Limb (tissue), 2 donors: ENCODE measurements at regions not wholly inside any gene's neighbourhood (a gene's known extent, or its start where the extent isn't known, plus 50 kb on each side); places are given as distances from the start of the nearest gene placed in this dataset.
"Not testable (repeated sequence)": the region's sequence is repeated elsewhere in the genome, so short reads cannot be mapped to it uniquely, and the experiment has no call there.

Experiments
- DNase-seq, 2 donors: peaks; one replicate each; pipeline ENCODE4 v3.0.0-alpha.2; 2016; ENCODE audit errors: extremely low spot score in 2 of 2

DNA sequence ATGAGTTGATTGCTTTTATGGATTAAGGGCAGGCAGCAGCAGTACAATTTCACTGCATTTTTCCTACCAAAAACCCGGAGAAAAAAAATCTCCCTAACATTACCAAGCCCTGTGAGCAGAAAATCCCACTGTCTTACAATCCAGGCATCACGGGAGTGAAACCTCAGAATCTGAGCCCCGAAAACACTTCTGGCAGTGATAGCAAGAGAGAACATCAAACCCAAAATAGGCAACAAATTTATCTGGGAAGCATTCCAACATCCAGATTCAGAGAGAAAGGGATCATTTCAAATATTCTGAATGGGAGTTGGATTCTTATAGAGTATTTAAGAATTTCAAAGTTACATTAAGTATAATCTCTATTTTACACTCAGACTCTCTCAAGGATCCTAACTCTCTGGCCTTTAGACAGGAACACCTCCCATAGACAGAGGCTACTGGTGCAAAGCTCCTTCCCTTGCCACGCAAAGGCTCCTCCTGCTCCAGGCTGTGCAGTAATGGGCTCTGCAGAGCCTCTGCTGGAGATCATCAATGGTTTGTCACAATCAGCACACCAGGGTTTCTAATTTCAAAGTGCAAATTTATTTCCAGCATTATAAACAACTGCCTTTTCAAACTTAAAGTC lies 256.9 kb downstream of the PARM1 start:
- DNase-seq, result peak in 1 of 2 donors; percentile 11

- no peak for DNase-seq
Observed at GRCh38 chr4:75180790-75181776, 248.2 kb downstream of the PARM1 start.

- DNase-seq, result no peak
Observed at GRCh38 chr4:75180217-75180616, 247.3 kb downstream of the PARM1 start.

- DNase-seq, result no peak
Observed at GRCh38 chr4:75179510-75179909, 246.6 kb downstream of the PARM1 start.

DNA sequence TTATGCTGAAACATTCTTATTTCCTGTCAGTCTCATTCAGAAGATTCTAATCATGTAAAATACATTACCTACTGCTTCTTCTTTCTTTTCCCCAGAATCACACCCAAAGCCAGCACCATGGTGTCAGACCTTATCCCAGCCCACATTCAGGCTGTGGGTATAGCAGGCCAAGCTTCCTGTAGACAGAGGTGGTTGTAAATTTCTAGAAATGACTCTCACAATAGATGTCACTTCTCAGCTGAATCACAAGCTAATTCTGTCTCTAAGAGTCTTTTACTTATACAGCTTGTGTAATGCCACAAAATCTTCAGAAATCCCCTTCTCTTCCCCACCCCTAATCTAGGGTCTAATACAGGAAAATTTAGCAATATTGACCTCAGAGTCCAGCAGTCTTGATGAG lies 239.6 kb downstream of the PARM1 start:
- DNase-seq, result no peak

- DNase-seq, result peak in 1 of 2 donors; percentile 80
Observed at GRCh38 chr4:75169427-75169826, 236.5 kb downstream of the PARM1 start.

GRCh38 chr4:75169020-75169419 lies 236.1 kb downstream of the PARM1 start:
- no peak for DNase-seq

GRCh38 chr4:75168548-75168947 lies 235.6 kb downstream of the PARM1 start:
- DNase-seq, result no peak

DNA sequence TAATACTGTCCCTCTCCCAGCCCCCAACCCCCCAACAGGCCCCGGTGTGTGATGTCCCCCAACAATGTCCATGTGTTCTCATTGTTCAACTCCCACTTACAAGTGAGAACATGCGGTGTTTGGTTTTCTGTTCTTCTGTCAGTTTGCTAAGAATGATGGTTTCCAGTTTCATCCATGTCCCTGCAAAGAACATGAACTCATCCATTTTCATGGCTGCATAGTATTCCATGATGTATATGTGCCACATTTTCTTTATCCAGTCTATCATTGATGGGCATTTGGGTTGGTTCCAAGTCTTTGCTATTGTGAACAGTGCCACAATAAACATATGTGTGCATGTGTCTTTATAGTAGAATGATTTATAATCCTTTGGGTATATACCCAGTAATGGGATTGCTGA lies 232.2 kb downstream of the PARM1 start:
- DNase-seq, result not testable (repeated sequence)

DNA sequence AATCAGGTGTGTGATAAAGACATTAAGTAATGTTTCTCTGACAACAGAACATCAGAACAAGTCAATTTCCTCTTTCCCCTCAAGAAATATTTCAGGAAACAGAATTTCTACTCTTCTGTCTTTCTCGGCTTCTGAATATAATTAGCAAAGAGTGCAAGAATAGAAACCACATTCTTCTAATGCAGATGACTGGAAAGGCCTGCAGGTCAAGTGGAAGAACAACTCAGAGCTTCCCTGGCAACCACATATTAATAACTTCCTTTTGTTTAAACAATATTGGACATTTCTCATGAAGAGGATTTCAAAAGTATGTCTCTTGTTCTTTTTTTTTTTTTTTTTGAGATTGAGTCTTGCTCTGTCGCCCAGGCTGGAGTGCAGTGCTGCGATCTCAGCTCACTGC lies 225.5 kb downstream of the PARM1 start:
- DNase-seq, result no peak

DNA sequence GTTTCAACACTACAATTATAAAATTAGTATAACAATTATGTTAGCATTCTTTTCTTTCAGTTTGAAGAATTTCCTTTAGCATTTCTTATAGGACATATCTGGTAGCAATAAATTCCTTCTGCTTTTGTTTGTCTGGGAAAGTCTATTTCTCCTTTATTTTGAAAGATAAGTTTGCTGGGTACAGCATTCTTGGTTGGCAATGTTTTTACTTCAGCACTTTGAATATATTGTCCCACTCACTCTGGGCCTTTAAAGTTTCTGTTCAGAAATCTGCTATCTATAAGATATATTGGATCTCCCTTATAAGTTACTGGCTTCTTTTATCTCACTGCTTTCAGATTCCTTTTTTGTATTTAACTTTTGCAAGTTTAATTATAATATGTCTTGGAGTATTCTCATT lies 222.1 kb downstream of the PARM1 start:
- DNase-seq, result no peak

DNA sequence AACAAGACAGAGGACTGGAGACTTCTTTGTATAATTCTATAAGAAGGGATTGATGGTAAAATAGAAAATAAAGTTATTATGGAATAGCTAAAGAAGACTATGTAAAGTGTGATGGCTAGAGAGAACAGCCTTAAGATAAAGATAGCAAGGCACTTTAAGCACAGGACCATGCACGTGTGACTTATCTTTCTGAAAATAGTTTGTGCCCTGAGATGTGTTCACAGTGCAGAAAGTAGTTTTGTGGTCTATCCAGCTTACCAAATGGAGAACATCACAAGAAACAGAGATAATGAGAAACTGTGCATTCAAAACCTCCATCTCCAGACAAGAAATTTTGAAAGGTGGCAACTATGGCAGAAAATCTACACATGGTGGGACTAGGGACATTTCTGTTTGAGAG lies 213.3 kb downstream of the PARM1 start:
- no peak for DNase-seq

GRCh38 chr4:75144475-75144874 lies 211.6 kb downstream of the PARM1 start:
- DNase-seq, result no peak

DNA sequence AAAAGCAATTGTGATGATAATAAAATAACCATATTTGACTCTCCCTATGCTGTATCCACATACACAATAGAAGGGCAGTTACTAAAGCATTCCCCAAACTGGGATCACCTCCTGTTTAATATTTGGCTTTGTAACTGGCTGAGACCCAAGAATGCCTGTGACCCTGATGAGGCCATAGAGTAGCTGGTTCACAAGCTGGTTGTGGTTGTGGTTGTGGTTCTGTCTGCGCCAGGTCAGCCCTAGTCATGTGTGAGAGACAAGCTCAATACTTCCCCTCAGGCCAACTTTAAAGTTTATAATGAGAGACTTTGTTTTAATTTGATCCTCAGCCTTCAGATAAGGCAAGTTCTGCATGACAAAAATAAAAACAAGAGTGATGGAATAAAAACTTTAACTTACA lies 209.9 kb downstream of the PARM1 start:
- no peak for DNase-seq

DNA sequence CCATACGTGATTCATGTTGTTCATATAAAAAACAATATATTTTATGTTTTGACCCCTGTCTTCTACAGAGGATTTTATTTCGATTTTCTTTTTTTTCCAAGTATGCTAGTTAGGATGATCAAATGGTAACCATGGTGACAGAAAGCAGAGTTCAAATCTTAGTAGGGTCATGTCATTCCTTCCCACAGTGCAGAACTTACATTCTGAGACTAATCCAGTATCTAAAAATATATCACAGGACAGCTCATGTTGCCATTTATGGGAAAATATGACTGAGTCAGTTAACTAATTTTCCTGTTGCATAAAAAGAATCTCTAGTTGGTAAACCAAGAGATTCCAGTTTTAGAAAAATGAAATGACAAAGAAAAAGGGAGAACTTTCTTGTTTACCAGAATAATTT lies 209.5 kb downstream of the PARM1 start:
- no peak for DNase-seq

GRCh38 chr4:75141162-75141561 lies 208.2 kb downstream of the PARM1 start:
- no peak for DNase-seq

GRCh38 chr4:75137302-75137701 lies 204.4 kb downstream of the PARM1 start:
- no peak for DNase-seq

- no peak for DNase-seq
Observed at GRCh38 chr4:75135068-75135825, 202.3 kb downstream of the PARM1 start.

DNA sequence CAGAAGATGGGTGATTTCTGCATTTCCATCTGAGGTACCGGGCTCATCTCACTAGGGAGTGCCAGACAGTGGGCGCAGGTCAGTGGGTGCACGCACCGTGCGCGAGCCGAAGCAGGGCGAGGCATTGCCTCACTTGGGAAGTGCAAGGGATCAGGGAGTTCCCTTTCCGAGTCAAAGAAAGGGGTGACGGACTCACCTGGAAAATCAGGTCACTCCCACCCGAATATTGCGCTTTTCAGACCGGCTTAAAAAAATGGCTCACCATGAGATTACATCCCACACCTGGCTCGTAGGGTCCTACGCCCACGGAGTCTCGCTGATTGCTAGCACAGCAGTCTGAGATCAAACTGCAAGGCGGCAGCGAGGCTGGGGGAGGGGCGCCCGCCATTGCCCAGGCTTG lies 194.0 kb downstream of the PARM1 start:
- not testable (repeated sequence) for DNase-seq

DNA sequence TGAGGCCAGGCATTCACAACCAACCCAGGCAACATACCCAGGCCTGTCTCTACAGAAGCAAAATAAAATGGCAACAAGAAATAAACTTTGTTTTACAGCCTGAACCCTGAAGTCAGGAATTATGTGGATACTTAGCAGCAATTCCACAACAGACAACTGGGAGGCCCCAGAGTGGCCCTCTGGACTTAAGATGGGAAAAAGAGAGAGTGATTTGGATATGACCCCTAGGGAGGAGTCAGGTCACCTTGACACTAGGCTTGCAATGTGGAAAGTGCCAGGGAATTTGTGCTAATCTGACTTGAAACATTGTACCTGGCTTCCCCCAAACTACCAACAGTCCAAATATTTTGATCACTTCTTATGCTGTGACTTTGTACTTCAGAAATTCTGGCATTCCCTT lies 193.1 kb downstream of the PARM1 start:
- DNase-seq, result no peak

GRCh38 chr4:75122424-75123014 lies 189.6 kb downstream of the PARM1 start:
- no peak for DNase-seq

GRCh38 chr4:75118739-75119138 lies 185.8 kb downstream of the PARM1 start:
- no peak for DNase-seq
